ENCODE measurements at regions not wholly inside any gene's neighbourhood (a gene's known extent, or its start where the extent isn't known, plus 50 kb on each side); places are given as distances from the start of the nearest gene placed in this dataset.

DNA sequence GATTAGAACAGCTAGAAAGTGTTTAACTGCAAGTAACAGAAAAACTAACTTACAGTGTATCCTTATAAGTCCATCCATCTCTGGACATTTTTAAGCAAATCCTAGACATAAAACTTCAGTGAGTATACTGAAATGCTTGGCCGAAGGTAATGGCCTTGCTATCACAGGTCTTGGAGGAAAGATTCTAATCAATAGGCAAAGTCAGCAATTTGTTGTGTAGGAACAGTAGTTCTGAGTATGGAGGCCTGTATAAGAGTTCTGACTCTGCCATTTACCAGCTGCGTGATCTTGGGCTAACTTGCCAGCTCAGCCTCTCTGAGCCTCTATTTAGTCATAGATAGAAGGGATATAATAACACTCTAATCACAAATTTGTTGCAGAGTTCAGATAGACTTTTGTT lies 328.1 kb downstream of the IL20RB start:
- TF ChIP-seq POLR2A (IDR thresholded peaks at IDR 0.05; ENCODE audit: low read length) (no peak), GATA1 (IDR thresholded peaks at IDR 0.05; ENCODE audit: low read depth, low read length) (no peak)
